ENCODE measurements at regions not wholly inside any gene's neighbourhood (a gene's known extent, or its start where the extent isn't known, plus 50 kb on each side); places are given as distances from the start of the nearest gene placed in this dataset.

GRCh38 chr16:48850097-48850770, 240.3 kb upstream of the N4BP1 start:
- TF ChIP-seq POLR2AphosphoS5 (IDR thresholded peaks at IDR 0.05; ENCODE audit: borderline replicate concordance, low read depth, low read length) (no peak), EZH2 (IDR thresholded peaks at IDR 0.05) (no peak), FOXP2 (optimal IDR thresholded peaks at IDR 0.05; ENCODE audit: control extremely low read depth, extremely low read length, insufficient read depth) (no peak)
